Transverse colon (tissue), 4 donors: ENCODE measurements at regions not wholly inside any gene's neighbourhood (a gene's known extent, or its start where the extent isn't known, plus 50 kb on each side); places are given as distances from the start of the nearest gene placed in this dataset.
"Not testable (repeated sequence)": the region's sequence is repeated elsewhere in the genome, so short reads cannot be mapped to it uniquely, and the experiment has no call there.

Source experiments
- DNase-seq: peaks from one replicate; pipeline ENCODE4 v3.0.0-alpha.2; 2019
- H3K27ac ChIP-seq, 4 donors: fragments of 200-600 bp; sonication (generic); 2 replicates each; pipeline ENCODE4 v1.5.1; 2016 to 2018; ENCODE audit warnings: inconsistent platforms in 4 of 4
- H3K27me3 ChIP-seq: fragments of 200-600 bp; sonication (generic); 2 replicates; pipeline ENCODE4 v1.5.1; 2017; ENCODE audit warnings: inconsistent platforms
- H3K36me3 ChIP-seq, 4 donors: fragments of 200-600 bp; sonication (generic); 2 replicates each; pipeline ENCODE4 v1.5.1; 2017 to 2019; ENCODE audit warnings: inconsistent platforms in 4 of 4
- H3K4me1 ChIP-seq, 4 donors: fragments of 200-600 bp; sonication (generic); 2 replicates each; pipeline ENCODE4 v1.5.1; 2017 to 2020; ENCODE audit warnings: inconsistent platforms in 4 of 4
- H3K4me3 ChIP-seq, 4 donors: fragments of 200-600 bp; sonication (generic); 1 replicate in 1 of 4; 2 replicates in 3 of 4; pipeline versions ENCODE4 v1.5.1 to v1.6.1; 2017 to 2019; ENCODE audit warnings: inconsistent platforms in 4 of 4
- H3K9me3 ChIP-seq, 2 donors: fragments of 200-600 bp; sonication (generic); 2 replicates each; pipeline ENCODE4 v1.5.1; 2017 to 2019; ENCODE audit warnings: inconsistent platforms in 2 of 2
- CTCF ChIP-seq, 5 experiments: fragments of 200-600 bp in 3 of 5; fragments of 450-650 bp in 2 of 5; sonication (generic) in 3 of 5; IDR thresholded peaks; 1 replicate in 2 of 5; 2 replicates in 3 of 5; pipeline ENCODE4 v1.5.1; 2016 to 2017; ENCODE audit warnings: antibody characterized with exemption in 5 of 5, inconsistent platforms in 3 of 5, mild to moderate bottlenecking in 2 of 5, moderate library complexity in 1 of 5
- EP300 ChIP-seq: sonication (generic); formaldehyde crosslinking; IDR thresholded peaks from one replicate; pipeline ENCODE4 v1.6.1; 2017; ENCODE audit warnings: antibody characterized with exemption, low read depth
- POLR2A ChIP-seq: fragments of 450-650 bp; IDR thresholded peaks from one replicate; pipeline ENCODE4 v1.6.1; 2016; ENCODE audit warnings: antibody characterized with exemption, mild to moderate bottlenecking, moderate library complexity
- POLR2AphosphoS5 ChIP-seq, 3 donors: sonication (generic); formaldehyde crosslinking; IDR thresholded peaks; one replicate each; pipeline ENCODE4 v1.6.1; 2016; ENCODE audit warnings: antibody characterized with exemption in 3 of 3
- WGBS, 2 donors: methylation state at CpG; one replicate each; pipeline ENCODE4 v1.1.5; 2018; ENCODE audit warnings: low coverage in 1 of 2; 5-methylcytosine and 5-hydroxymethylcytosine counted together
- in situ Hi-C, 4 donors: fragments of 200-750 bp; cut with MboI; loops; one replicate each; pipeline versions ENCODE4 v1.15.0 to v1.15.1; 2017; ENCODE audit warnings: low sequenced_read_pairs in 3 of 4, low pct_ligation_motif_present in 1 of 4, low pct_unique_long_range_greater_than_20kb in 1 of 4
- intact Hi-C: fragments of 100-400 bp; cut with DNase I; formaldehyde crosslinking; loops from one replicate; pipeline ENCODE4 v1.15.1; 2023; ENCODE audit warnings: low total_unique reads

GRCh38 chr14:56449670-56450213 lies 129.9 kb upstream of the TMEM260 start:
- DNase-seq: no peak
- 92 to 95% methylated on average over 2 of the region's 2 CpGs for WGBS, 2 donors
- H3K4me1 ChIP-seq: no peaks in the 10 kb centered on the region
- in situ Hi-C loops: loop anchor here in 1 of 4 donors (25.0 kb wide), 1 partner anchor 737 kb away; no protein-coding TSS in a partner anchor
- no peaks in the 10 kb centered on the region for H3K9me3 ChIP-seq
- no peak overlapping the region for H3K27ac ChIP-seq
- no peaks in the 10 kb centered on the region for H3K36me3 ChIP-seq
- intact Hi-C loops: no loop called here
- H3K27me3 ChIP-seq: no peaks in the 10 kb centered on the region
- H3K4me3 ChIP-seq: no peak overlapping the region
- no peak for TF ChIP-seq EP300

DNA sequence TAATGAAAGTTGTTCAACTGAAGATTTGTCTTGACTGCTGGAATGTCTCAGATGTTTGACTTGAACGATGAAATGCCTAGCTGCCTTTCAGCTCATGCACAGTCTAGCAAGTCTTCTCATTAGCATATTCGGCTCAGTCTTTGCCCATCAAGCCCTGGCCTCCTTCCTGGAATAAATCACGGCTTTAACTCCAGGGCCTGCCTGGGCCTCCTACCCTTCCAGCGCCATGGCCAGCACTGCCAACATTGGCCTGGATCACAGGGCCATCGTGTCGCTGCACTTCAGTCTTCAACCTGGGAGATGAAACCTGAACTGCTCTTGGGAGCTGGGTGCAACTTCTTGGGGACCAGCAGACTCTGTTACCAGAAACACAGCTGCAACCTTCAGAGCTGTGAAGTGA lies 126.7 kb upstream of the TMEM260 start:
- no peak for DNase-seq
- in situ Hi-C loops (loop anchor here in 1 of 4 donors (25.0 kb wide), 1 partner anchor 741 kb away; no protein-coding TSS in a partner anchor), intact Hi-C loops (no loop called here)
- no peaks in the 10 kb centered on the region for H3K36me3 ChIP-seq
- TF ChIP-seq POLR2A (no peak), EP300 (no peak), CTCF (IDR thresholded peaks at IDR 0.05) (no peak), POLR2AphosphoS5 (IDR thresholded peaks at IDR 0.05) (no peak)
- no peaks in the 10 kb centered on the region for H3K9me3 ChIP-seq
- H3K4me1 ChIP-seq: no peaks in the 10 kb centered on the region
- no peak overlapping the region for H3K27ac ChIP-seq
- no peaks in the 10 kb centered on the region for H3K27me3 ChIP-seq
- H3K4me3 ChIP-seq: no peak overlapping the region
- WGBS, 2 donors: 87 to 90% methylated on average over 2 to 6 of the region's 6 CpGs

DNA sequence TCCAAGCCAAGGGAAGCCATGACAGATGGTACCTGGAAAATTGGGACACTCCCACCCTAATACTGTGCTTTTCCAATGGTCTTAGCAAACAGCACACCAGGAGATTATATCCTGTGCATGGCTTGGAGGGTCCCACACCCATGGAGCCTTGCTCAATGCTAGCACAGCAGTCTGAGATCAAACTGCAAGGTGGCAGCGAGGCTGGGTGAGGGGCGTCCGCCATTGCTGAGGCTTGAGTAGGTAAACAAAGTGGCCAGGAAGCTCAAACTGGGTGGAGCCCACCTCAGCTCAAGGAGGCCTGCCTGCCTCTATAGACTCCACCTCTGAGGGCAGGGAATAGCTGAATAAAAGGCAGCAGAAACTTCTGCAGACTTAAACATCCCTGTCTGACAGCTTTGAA lies 124.9 kb upstream of the TMEM260 start:
- H3K9me3 ChIP-seq, H3K4me1 ChIP-seq, H3K27ac ChIP-seq, DNase-seq, H3K27me3 ChIP-seq, H3K36me3 ChIP-seq, H3K4me3 ChIP-seq, intact Hi-C loops: not testable (repeated sequence)
- 96 to 100% methylated on average over 1 to 3 of the region's 3 CpGs for WGBS, 2 donors
- in situ Hi-C loops: loop anchor here in 1 of 4 donors (25.0 kb wide), 1 partner anchor 742 kb away; no protein-coding TSS in a partner anchor

DNA sequence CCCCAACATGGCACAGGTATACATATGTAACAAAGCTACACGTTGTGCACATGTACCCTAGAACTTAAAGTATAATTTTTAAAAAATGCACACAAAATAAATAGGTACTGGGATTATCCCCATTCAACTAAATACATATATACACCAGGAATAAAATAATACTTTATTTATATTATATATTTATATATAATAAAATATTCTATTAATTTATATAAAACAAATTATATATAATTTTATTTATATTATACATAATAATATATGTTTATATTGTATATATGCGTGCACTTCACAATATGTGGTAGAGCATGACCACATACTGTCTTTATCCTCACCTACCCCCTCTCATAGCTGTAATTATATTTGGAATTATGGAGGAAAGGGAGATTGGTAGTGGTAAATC lies 119.1 kb upstream of the TMEM260 start:
- no peak for DNase-seq
- no peaks in the 10 kb centered on the region for H3K4me1 ChIP-seq
- no peaks in the 10 kb centered on the region for H3K9me3 ChIP-seq
- intact Hi-C loops (no loop called here), in situ Hi-C loops (loop anchor here in 1 of 4 donors (25.0 kb wide), 1 partner anchor 748 kb away; no protein-coding TSS in a partner anchor)
- H3K27ac ChIP-seq: no peak overlapping the region
- no peaks in the 10 kb centered on the region for H3K36me3 ChIP-seq
- no peak overlapping the region for H3K4me3 ChIP-seq
- no peaks in the 10 kb centered on the region for H3K27me3 ChIP-seq
- 82 to 98% methylated on average over 2 of the region's 2 CpGs for WGBS, 2 donors
- TF ChIP-seq EP300: no peak
- no peak for TF ChIP-seq CTCF (IDR thresholded peaks at IDR 0.05)
- no peak for TF ChIP-seq POLR2A
- no peak for TF ChIP-seq POLR2AphosphoS5 (IDR thresholded peaks at IDR 0.05)

DNA sequence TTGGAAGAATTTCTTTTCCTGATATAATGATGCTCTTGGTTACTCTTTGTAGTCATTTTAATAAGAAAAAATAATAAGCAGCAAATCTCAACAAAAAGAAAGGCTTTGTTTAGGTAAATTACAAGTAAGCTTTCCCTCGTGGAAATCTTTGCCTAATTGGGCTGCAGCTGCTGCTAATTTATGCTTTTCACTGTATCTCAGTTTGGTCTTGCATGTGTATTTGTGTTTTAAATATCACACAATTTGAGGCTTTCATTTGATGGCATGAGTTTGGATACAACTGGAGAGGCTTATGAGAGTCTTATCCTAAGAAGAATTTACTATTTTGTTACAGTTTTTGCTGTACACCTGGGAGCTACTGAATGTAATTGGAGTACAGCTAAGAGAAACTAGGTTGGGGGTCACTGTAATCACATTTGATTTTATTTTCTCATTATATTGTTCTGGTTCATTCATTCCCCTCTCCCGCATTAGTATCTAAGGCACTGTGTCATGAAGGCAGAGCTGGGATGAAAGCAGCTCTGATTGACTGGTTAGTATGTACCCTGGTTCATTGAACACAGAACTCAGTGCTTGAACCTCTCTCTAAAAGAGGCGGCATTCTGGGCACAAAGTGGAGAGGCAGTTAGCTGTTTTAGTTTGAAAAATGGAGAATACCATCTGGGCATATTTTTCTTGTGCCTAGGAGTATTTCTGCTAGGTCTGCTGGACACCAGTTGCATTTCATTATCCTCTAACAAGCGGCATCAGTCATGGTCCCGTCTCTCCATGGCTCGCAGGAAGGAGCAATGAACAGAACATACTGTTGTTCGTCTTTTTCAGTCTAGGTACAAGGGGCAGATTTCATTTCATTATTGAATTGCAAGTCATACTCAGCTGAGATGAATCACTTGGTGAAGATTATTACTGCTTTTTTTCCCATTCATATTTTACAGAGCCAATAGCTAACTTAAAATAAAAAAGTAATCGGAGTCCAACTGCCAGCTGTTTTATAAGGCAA lies 118.0 kb upstream of the TMEM260 start:
- intact Hi-C loops: no loop called here
- Histone ChIP-seq H3K4me1 (no peaks in the 10 kb centered on the region), H3K27ac (no peak overlapping the region), H3K4me3 (no peak overlapping the region), H3K36me3 (no peaks in the 10 kb centered on the region), H3K9me3 (no peaks in the 10 kb centered on the region), H3K27me3 (no peaks in the 10 kb centered on the region)
- no peak for DNase-seq
- in situ Hi-C loops: loop anchor here in 1 of 4 donors (25.0 kb wide), 1 partner anchor 749 kb away; no protein-coding TSS in a partner anchor
- no peak for TF ChIP-seq POLR2A
- TF ChIP-seq EP300: no peak
- no peak for TF ChIP-seq CTCF (IDR thresholded peaks at IDR 0.05)
- no peak for TF ChIP-seq POLR2AphosphoS5 (IDR thresholded peaks at IDR 0.05)
- WGBS, 2 donors: 72 to 81% methylated on average over 4 to 8 of the region's 8 CpGs
